A204.1 (cell line): ENCODE measurements at regions not wholly inside any gene's neighbourhood (a gene's known extent, or its start where the extent isn't known, plus 50 kb on each side); places are given as distances from the start of the nearest gene placed in this dataset.
"Not testable (repeated sequence)": the region's sequence is repeated elsewhere in the genome, so short reads cannot be mapped to it uniquely, and the experiment has no call there.

ENCODE experiments used
- FAIRE-seq: peaks from 2 replicates; lab custom pipeline; 2012; peaks lifted over from hg19 to GRCh38; lab: Jason Lieb, UNC

DNA sequence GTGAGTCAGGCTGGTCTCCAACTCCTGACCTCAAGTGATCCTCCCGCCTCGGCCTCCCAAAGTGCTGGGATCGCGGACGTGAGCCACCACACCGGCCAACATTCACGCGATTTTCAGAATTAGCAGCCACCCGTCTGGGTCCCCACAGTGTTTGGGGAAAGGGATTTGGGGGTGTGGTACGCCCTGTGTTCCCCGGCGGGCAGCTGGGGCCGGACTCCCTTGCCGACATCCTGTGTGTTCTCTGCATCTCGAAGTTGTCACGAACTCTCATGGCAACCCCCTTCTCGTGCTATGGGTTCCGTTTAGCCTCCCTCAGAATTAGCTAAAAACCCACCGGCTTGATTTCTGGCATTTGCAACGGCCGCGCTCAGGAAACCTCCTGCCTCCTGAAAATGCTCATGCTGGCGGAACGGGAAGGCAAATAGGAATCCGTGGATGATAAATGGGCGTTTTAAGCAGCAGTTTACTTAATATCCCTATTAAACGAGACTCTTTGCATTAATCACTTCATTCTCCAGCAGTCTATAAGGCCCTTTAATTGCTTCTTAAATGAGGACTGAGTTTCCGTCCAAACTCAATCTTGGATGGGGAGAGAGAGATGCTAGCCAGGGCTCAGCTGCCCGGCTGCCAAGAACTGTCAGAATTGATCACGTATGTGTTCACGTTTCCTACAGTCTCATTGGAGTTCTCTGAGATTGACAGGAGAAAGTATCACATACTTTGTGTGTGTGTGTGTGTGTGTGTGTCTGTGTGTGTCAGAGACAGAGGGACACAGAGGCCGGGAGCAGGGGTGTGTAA is 78.9 kb upstream of the PPP2R3B start:
- FAIRE-seq, result no peak

DNA sequence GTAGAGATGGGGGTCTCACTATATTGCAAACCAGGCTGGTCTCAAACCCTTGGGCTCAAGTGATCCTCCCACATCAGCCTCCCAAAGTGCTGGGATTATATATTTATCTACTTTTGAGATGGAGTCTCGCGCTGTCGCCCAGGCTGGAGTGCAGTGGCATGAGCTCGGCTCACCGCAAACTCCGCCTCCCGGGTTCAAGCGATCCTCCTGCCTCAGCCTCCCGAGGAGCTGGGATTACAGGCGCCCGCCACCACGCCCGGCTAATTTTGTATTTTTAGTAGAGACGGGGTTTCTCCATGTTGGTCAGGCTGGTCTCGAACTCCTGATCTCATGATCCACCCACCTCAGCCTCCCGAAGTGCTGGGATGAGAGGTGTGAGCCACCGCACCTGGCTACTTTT is 80.1 kb upstream of the PPP2R3B start:
- FAIRE-seq, result not testable (repeated sequence)

DNA sequence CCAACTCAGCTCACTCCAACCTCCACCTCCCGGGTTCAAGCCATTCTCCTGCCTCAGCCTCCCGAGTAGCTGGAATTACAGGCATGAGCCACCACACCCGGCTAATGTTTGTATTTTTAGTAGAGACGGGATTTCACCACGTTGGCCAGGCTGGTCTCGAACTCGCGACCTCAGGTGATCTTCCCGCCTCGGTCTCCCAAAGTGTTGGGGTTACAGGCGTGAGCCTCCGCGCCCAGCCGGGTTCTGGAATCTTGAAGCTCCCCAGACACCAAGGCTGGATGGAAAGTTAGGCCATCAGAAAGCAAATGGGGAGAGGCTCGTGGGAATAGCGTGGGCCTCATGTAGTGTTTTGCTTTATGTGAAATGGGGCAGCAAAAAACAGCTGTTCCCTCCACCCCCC is 81.0 kb upstream of the PPP2R3B start:
- not testable (repeated sequence) for FAIRE-seq

DNA sequence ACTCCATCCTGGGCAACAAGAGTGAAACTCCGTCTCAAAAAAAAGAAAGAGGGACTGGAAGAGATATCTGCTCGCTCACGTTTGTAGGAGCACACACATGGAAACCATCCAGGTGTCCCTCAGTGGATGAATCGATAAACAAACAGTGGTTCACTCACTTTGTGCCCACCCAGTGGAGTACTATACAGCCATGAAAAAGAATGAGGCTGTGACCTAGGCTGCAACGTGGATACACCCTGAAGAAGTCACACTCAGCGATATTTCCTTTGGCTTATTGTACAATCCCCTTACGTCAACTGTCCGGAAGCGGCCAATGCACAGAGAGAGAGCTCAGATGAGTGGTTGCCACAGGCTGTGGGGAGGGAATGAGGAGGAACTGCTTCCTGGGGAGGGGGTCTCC is 82.3 kb upstream of the PPP2R3B start:
- FAIRE-seq, result no peak

DNA sequence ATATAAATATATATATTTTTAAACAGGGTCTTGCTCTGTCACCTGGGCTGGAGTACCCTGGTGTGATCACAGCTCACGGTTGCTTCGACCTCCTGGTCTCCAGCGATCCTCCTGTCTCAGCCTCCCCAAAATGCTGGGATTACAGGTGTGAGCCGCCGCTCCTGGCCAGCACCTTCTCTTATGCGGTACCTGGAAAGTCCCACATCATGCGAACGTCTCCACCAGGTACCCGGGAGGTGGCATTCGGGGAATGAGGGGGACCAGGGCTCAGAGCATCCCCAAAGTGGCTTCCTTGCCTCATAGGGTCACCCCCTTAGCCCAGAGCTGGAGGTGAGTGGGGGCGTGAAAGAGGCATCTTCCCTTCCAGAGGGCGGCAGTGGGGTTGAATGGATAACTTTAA is 84.0 kb upstream of the PPP2R3B start:
- no peak for FAIRE-seq

DNA sequence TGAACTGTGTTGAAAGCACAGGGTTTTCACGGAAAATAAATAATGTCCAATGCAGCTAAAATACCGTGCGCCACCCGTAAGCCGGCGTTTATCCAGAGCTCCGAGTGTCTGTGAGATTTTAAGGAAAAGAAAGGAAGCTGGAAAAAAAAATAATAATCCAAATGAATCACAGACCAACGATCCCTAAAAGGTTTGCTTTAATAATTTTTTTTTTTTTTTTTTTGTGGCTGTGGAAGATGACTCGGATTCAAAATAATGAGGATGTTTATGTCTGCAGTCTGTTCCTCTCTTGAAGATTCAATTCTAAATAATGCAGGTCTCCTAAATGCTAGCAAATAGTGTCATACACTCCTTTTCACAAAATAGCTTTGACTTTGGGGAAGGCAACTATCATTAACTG is 84.6 kb upstream of the PPP2R3B start:
- FAIRE-seq, result no peak

DNA sequence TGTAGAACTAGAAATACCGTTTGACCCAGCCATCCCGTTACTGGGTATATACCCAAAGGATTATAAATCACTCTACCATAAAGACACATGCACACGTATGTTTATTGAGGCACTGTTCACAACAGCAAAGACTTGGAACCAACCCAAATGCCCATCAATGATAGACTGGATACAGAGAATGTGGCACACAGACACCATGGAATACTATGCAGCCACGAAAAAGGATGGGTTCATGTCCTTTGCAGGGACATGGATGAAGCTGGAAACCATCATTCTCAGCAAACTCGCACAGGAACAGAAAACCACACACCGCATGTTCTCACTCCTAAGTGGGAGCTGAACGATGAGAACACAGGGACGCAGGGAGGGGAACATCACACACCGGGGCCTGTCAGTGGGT is 85.6 kb upstream of the PPP2R3B start:
- FAIRE-seq, result not testable (repeated sequence)

DNA sequence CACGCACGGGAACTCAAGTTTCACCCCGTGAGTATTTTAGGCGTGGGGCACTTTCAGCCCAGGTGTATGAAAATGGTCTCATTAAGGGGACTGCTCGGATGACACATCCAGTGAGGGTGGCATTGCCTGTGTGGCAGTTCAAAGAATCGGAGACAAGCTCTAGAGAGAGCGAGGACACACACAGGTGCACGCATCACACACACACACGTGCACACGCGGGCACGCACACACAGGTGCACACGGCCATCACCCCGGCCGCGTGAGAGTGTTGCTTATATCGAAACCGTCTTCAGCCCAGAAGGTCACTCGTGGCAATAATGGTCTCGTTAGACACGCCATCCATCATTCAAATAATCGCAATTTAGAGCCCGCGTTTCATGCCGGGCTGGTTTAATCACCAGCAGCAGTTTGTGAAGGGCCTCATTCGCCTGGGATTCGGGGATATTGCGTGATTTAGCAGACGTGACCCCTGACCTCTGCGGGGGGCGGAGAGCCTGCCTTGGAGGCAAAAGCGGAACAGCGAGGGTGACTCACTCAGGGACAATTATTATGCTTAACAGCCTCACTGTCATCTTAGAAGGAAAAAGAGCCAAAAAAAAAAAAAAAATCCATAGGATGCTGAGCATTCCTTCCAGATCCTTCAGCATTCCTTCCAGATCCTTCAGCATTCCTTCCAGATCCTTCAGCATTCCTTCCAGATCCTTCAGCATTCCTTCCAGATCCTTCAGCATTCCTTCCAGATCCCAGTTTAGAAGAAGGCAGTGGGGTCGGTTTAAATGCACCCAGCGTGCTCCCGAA is 89.4 kb upstream of the PPP2R3B start:
- FAIRE-seq, result no peak

DNA sequence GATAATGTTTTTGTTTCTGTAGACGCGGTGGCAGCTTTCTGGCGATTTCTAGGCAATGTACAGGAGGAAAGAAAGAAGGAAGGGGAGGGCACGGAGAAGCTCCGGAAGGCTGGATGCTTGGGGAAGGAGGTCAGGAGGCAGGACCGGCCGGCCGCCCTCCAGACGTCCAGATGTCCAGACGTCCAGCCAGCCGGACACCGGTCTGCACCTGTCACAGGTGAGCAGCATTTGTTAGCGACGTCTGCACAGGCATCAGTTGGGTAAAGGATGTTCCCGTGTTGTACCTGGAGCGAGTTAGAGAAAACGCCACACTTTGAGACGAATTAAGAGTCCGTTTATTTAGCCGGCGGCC is 90.0 kb upstream of the PPP2R3B start:
- FAIRE-seq, result no peak

DNA sequence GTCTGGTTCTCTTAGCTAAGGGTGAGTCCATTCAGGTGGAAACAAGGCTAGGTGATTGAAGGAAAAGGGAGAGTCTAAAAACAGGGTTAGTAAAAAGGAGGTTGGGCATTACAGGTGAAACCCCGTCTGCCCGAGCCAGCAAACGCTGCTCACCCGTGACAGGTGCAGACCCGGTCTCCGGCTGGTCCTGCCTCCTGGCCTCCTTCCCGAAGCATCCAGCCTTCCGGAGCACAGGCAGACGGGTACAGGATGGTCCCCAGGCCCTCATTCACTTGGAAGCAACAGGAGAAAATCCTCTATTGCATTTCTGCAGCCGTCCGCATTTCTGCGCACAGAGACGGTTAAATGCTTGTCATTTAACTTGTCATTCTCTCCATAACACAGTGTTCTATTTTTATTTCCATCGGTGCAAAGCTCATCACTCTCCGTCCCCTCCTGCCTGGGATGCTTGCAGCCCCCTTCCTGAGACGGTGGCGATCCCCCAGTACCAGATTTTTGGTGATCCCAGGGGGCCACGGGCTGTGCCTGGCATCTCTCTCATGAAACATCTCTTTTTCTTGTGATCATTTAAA is 90.8 kb upstream of the PPP2R3B start:
- FAIRE-seq, result no peak

DNA sequence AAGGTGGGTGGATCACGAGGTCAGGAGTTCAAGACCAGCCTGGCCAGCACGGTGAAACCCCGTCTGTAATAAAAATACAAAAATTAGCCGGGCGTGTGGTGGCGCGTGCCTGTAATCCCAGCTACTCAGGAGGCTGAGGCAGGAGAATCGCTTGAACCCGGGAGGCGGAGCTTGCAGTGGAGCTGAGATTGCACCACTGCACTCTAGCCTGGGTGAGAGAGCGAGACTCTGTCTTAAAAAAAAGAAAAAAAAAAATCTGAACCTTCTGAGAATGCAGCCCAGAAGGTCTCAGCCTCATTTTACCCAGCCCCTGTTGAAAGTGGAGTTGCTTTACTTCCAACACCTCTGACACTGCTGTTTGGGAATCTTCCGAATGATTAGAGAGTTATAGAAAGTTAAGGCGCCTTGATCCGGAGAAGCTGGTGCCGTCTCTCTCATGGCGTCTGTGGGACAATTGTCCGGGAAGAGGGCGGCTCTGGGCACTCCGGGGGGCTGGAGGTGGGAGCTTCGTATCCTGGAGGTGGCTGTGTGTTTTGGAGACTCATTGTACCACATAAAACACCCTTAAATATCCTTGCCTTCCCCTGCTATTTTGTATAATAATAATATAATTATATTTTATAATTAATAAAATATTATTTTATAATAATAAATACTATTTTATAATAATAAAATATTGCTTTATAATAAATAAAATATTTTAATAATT is 92.7 kb upstream of the PPP2R3B start:
- no peak for FAIRE-seq

DNA sequence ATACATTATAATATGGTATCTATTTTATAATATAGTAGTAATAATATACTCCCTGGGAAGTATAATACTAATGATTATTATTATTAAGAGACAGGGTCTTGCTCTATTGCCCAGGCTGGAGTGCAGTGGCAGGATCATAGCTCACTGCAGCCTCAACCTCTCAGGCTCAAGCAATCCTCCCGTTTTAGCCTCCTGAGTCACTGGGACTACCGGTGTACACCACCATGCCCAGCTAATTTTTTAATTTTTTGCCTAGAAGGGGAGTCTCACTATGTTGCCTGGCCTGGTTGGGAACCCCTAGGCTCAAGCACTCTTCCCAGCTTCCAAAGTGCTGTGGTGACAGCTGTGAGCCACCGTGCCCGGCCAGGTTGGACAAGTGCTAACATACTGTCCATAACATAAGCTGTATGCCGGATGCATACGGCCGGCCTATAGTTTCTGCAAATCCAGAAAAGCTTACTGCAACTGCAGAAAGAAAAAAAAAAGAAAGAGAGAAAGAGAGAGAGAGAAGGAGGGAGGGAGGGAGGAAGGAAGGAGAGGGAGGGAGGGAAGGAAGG is 94.2 kb upstream of the PPP2R3B start:
- FAIRE-seq, result no peak

DNA sequence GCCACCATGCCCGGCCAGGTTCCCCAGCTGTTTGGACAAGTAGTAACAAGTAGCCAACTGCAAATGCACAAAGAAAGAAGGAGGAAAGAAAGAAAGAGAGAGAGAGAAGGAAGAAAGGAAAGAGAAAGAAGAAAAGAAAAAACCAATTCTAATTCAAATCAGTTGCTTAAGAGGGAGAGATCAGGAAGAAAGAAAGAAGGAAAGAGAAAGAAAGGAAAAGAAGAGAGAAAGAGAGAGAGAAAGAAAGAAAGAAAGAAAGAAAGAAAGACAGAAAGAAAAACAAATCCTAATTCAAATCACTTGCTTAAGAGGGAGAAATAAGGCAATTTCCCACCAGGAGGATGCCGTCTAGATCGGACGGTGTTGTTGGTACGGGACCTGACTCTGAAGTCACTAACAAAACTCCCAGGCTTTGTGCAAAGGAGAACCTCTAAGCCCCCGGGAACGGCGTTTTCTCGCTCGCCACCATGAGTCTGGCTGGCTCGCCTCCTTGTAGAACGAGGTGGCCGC is 95.5 kb upstream of the PPP2R3B start:
- FAIRE-seq, result no peak

DNA sequence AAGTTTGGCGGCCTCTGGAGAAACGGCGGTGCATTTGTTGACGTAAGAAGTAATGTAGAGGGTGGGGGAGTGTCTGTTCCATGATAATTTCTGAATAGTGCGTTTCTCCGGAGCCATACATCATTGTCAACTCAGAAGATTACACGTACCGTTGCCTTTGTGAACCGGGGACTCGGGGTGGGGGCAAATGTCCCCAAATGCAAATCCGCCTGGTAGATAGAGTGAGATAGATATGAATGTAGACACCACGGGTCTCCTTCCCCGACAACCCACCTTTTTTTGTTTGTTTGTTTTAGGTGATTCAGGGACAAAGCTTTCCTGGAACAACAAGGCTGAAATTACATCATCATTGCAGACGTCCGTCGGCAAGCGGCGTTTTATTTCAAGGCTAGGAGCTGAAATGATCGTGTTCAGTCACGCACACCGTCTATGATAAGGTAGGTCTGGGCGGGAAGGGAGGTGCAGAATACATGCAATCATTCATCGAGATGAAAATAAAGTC is 96.0 kb upstream of the PPP2R3B start:
- no peak for FAIRE-seq

DNA sequence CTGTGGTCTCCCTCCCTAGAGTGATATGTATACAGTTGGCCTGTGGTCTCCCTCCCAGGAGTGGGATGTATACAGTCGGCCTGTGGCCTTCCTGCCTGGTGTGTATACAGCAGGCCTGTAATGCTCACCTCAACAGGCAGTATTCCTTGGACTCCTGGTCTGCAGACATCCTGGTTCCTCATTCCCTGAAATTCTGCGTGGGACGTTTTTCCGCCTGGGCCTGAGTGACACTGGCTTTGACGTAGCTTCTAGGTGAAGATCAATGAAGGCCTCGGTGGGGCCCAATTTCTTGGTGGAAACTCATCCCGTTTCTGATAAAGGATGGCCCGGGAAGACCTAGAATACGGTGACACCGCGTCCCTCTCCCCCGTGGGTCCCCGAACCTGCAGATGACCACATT is 98.7 kb upstream of the PPP2R3B start:
- no peak for FAIRE-seq

DNA sequence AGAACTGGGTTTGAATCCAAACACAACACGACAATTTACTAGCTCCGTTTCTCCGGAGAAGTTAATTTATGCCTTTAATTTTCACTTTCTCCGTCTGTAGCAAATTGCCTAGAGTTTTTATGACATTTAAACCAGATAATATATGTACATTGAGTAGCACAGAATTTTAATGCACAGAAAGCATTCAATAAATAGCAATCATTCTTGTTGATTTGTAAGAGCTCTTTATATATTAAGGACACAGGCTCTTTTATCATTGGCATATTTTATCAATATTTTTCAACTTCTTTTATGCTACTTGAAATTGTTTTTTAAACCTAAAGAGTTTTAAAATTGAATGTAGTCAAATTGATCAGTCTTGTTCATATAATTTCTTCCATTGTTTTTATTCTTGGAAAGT is 99.6 kb upstream of the PPP2R3B start:
- no peak for FAIRE-seq

DNA sequence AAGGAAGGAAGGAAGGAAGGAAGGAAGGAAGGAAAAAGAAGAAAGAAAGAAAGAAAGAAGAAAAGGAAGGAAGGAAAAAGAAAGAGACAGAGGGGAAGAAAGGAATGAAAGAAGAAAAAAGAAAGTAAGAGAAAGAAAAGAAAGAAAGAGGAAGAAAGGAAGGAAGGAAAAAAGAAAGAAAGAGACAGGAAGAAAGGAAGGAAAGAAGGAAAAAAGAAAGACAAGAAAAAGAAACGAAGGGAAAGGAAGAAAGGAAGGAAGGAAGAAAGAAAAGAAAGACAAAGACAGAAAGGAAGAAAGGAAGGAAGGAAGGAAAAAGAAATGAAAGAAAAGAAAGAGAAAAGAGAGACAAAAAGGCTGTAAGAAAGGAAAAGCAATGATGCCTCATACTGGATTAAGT is 101.1 kb upstream of the PPP2R3B start:
- no peak for FAIRE-seq

DNA sequence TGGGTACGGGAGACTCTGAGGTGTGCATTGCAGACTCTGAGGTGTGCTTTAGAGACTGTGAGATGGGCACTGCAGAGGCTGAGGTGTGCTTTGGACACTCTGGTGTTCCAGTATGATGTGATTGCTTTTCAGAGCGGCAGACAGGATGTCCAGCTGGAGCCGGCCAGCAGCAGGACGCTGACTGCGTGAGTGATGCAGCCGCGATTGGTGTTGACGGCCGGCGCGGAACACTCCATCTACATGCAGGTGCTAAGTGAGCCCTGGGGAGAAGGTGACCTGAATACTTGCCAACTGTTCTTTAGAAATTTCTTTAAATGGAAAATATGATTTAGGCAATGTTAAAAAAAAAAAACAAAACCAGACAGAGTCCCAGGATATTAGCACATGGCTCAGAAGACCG is 103.1 kb upstream of the PPP2R3B start:
- FAIRE-seq, result no peak

DNA sequence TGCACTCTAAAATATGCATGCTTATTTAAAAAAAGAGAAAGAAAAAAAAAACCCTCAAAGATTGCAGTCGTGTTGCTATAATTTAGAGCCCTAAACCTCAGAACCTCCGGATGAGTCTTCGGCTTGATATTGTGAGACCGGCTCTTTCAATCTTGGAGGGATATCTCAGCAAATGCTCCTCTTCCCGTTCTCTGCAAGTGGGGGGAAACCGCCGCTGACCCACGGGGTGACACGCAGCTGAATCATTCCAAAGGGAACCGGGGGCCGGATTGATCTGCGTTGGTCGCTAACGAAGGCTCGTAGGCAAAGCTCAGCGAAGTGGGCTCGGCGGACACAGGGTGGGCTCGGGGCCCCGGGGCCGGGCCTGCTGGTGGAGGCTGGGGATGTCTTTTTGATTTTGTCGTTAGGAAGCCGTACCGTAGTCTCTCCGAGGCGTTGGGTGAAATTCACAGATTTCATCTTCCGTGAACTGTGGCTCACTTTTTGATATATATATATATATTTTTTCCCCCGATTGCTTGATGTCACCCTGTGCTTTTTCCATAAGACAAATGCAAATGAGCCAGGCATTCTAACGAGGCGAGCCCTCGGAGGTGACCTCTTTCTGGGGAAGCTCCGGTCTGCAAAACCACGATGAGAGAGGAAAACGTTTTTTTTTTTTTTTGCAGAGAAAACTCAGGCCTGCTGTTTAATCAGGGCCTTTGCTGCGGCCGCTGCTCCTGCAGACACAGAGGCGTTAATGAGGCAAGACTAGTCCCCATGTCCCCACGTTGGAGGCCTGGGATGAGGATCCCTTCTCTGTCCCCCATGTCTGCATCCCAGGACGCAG is 110.7 kb upstream of the PPP2R3B start:
- no peak for FAIRE-seq

DNA sequence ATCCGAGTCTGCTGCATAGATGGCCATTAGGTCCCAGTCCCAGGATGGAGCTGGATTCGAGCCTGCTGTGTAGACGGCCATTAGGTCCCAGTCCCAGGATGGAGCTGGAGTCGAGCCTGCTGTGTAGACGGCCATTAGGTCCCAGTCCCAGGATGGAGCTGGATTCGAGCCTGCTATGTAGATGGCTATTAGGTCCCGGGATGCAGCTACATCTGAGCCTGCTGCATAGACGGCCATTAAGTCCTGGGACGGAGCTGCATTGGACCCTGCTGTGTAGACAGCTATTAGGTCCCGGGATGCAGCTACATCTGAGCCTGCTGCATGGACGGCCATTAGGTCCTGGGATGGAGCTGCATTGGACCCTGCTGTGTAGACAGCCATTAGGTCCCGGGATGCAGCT is 112.2 kb upstream of the PPP2R3B start:
- not testable (repeated sequence) for FAIRE-seq

DNA sequence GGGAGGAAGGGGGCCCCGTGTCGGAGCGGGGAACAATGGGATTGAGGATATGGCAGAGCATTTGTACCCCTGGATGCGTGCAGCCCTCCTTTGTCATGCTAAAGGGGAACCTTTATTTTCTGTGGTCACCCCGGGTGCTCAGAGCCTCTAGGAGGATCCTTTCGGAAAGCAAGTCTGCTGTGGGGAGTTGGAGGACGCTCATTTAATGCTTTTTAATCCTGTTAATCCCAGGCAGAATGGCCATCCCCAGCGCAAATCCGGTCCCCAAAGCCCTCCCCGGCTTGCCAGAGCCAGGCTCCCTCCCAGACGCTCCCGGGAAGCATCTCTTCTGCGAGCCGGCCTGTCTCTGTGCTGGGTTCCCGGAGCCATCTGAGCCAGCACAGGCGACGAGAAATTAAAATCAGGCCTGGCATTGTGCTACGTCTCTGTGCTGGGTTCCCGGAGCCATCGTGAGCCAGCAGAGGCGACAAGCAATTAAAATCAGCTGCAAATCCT is 113.2 kb upstream of the PPP2R3B start:
- no peak for FAIRE-seq
